Cerebellar nuclear complex (tissue), 1 donor: ENCODE measurements at regions not wholly inside any gene's neighbourhood (a gene's known extent, or its start where the extent isn't known, plus 50 kb on each side); places are given as distances from the start of the nearest gene placed in this dataset.

ENCODE experiments used
- DNase-seq, 2 experiments: peaks; one replicate each; lab custom pipeline; 2025; lab: John Stamatoyannopoulos, UW

- no peak for DNase-seq
These were observed 605.1 kb downstream of the VRK1 start for GRCh38 chr14:97402279-97402678.

GRCh38 chr14:97407701-97408407 lies 610.7 kb downstream of the VRK1 start:
- no peak for DNase-seq

GRCh38 chr14:97408503-97408902 lies 611.3 kb downstream of the VRK1 start:
- no peak for DNase-seq

- no peak for DNase-seq
These were observed 612.0 kb downstream of the VRK1 start for GRCh38 chr14:97408937-97409815.

- DNase-seq: peak in 1 of 2 experiments; percentile 0
These were observed 613.8 kb downstream of the VRK1 start for GRCh38 chr14:97410667-97411620.

GRCh38 chr14:97411938-97412612 lies 614.9 kb downstream of the VRK1 start:
- DNase-seq: no peak

GRCh38 chr14:97413022-97413539 lies 615.9 kb downstream of the VRK1 start:
- no peak for DNase-seq

GRCh38 chr14:97413966-97414717 lies 617.0 kb downstream of the VRK1 start:
- DNase-seq: no peak

- no peak for DNase-seq
These were observed 617.5 kb downstream of the VRK1 start for GRCh38 chr14:97414718-97415098.

GRCh38 chr14:97415907-97416306 lies 618.7 kb downstream of the VRK1 start:
- no peak for DNase-seq

- DNase-seq: no peak
These were observed 619.4 kb downstream of the VRK1 start for GRCh38 chr14:97416550-97416949.

- no peak for DNase-seq
These were observed 620.1 kb downstream of the VRK1 start for GRCh38 chr14:97417331-97417730.

- no peak for DNase-seq
These were observed 623.0 kb downstream of the VRK1 start for GRCh38 chr14:97420211-97420610.

- DNase-seq: no peak
These were observed 629.6 kb downstream of the VRK1 start for GRCh38 chr14:97426776-97427175.

GRCh38 chr14:97428808-97429440 lies 631.7 kb downstream of the VRK1 start:
- DNase-seq: no peak

GRCh38 chr14:97432586-97432985 lies 635.4 kb downstream of the VRK1 start:
- no peak for DNase-seq

GRCh38 chr14:97441740-97442362 lies 644.7 kb downstream of the VRK1 start:
- DNase-seq: no peak

GRCh38 chr14:97442363-97442762 lies 645.2 kb downstream of the VRK1 start:
- DNase-seq: no peak

- DNase-seq: no peak
These were observed 646.2 kb downstream of the VRK1 start for GRCh38 chr14:97443412-97443811.

- no peak for DNase-seq
These were observed 647.1 kb downstream of the VRK1 start for GRCh38 chr14:97444248-97444647.
